Smooth muscle cell (in vitro differentiated cells): ENCODE measurements at regions not wholly inside any gene's neighbourhood (a gene's known extent, or its start where the extent isn't known, plus 50 kb on each side); places are given as distances from the start of the nearest gene placed in this dataset.

ENCODE experiments used
- DNase-seq: peaks from one replicate; lab custom pipeline; 2025; ENCODE audit not compliant: unreplicated experiment; lab: John Stamatoyannopoulos, UW
- H2AFZ ChIP-seq: fragments of 200-600 bp; sonication (generic); 2 replicates; pipeline ENCODE4 v1.6.0; 2016; ENCODE audit warnings: antibody characterized with exemption, low read depth, mild to moderate bottlenecking
- H3F3A ChIP-seq: fragments of 200-600 bp; sonication (generic); 2 replicates; pipeline ENCODE4 v1.6.0; 2017; ENCODE audit warnings: antibody characterized with exemption, low read depth
- H3K27ac ChIP-seq: fragments of 200-600 bp; sonication (generic); 2 replicates; pipeline ENCODE4 v1.5.1; 2016; ENCODE audit warnings: low read depth, mild to moderate bottlenecking
- H3K27me3 ChIP-seq: fragments of 200-600 bp; sonication (generic); 2 replicates; pipeline ENCODE4 v1.6.1; 2016; ENCODE audit warnings: low read depth, mild to moderate bottlenecking
- H3K36me3 ChIP-seq: fragments of 200-600 bp; sonication (generic); 2 replicates; pipeline ENCODE4 v1.5.1; 2016; ENCODE audit warnings: low read depth
- H3K4me1 ChIP-seq: fragments of 200-600 bp; sonication (generic); 2 replicates; pipeline ENCODE4 v1.5.1; 2016; ENCODE audit warnings: low read depth
- H3K4me2 ChIP-seq: fragments of 200-600 bp; sonication (generic); 2 replicates; pipeline ENCODE4 v1.6.0; 2016; ENCODE audit warnings: mild to moderate bottlenecking
- H3K4me3 ChIP-seq: fragments of 200-600 bp; sonication (generic); 2 replicates; pipeline ENCODE4 v1.5.1; 2016; ENCODE audit warnings: mild to moderate bottlenecking
- H3K79me2 ChIP-seq: fragments of 200-600 bp; sonication (generic); 2 replicates; pipeline ENCODE4 v1.6.0; 2016; ENCODE audit warnings: low read depth, mild to moderate bottlenecking
- H3K9ac ChIP-seq: fragments of 200-600 bp; sonication (generic); 2 replicates; pipeline ENCODE4 v1.6.0; 2016; ENCODE audit warnings: low read depth
- H3K9me3 ChIP-seq: fragments of 200-600 bp; sonication (generic); replicated peaks from 2 replicates; pipeline ENCODE4 v1.5.1; 2016; ENCODE audit warnings: low read depth
- H4K20me1 ChIP-seq: fragments of 200-600 bp; sonication (generic); 2 replicates; pipeline ENCODE4 v1.6.0; 2016; ENCODE audit warnings: low read depth
- WGBS: methylation state at CpG from one replicate; pipeline ENCODE4 v1.1.7; 2016; ENCODE audit warnings: low lambda C conversion rate; 5-methylcytosine and 5-hydroxymethylcytosine counted together
- TF ChIP-seq, protein P1 (sequence below): fragments of 200-600 bp; sonication (generic); IDR thresholded peaks from 2 replicates; pipeline ENCODE4 v1.5.1; 2017; ENCODE audit warnings: borderline replicate concordance, mild to moderate bottlenecking, antibody characterized with exemption; ENCODE audit not compliant: insufficient read depth, poor library complexity, severe bottlenecking

- peak overlapping the region; percentile 41 for H3K27ac ChIP-seq
- no peaks in the 10 kb centered on the region for H3K27me3 ChIP-seq
- H3K4me2 ChIP-seq: peak overlapping the region; percentile 60
- H3K36me3 ChIP-seq: no peaks in the 10 kb centered on the region
- H3F3A ChIP-seq: no peaks in the 10 kb centered on the region
- H3K79me2 ChIP-seq: no peaks in the 10 kb centered on the region
- peaks cover 4% of the 10 kb centered on the region for H3K4me1 ChIP-seq
- no peak overlapping the region for H3K4me3 ChIP-seq
- DNase-seq: no peak
- H4K20me1 ChIP-seq: no peaks in the 10 kb centered on the region
- peak overlapping the region; percentile 15 for H2AFZ ChIP-seq
- H3K9ac ChIP-seq: peak overlapping the region; percentile 10
- TF ChIP-seq, protein P1, sequence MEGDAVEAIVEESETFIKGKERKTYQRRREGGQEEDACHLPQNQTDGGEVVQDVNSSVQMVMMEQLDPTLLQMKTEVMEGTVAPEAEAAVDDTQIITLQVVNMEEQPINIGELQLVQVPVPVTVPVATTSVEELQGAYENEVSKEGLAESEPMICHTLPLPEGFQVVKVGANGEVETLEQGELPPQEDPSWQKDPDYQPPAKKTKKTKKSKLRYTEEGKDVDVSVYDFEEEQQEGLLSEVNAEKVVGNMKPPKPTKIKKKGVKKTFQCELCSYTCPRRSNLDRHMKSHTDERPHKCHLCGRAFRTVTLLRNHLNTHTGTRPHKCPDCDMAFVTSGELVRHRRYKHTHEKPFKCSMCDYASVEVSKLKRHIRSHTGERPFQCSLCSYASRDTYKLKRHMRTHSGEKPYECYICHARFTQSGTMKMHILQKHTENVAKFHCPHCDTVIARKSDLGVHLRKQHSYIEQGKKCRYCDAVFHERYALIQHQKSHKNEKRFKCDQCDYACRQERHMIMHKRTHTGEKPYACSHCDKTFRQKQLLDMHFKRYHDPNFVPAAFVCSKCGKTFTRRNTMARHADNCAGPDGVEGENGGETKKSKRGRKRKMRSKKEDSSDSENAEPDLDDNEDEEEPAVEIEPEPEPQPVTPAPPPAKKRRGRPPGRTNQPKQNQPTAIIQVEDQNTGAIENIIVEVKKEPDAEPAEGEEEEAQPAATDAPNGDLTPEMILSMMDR: no peak
- H3K9me3 ChIP-seq: no peaks in the 10 kb centered on the region
- WGBS: 21% methylated on average over 3 of the region's 3 CpGs
These were observed 612.9 kb upstream of the TBL1XR1 start for GRCh38 chr3:177810162-177810623.

DNA sequence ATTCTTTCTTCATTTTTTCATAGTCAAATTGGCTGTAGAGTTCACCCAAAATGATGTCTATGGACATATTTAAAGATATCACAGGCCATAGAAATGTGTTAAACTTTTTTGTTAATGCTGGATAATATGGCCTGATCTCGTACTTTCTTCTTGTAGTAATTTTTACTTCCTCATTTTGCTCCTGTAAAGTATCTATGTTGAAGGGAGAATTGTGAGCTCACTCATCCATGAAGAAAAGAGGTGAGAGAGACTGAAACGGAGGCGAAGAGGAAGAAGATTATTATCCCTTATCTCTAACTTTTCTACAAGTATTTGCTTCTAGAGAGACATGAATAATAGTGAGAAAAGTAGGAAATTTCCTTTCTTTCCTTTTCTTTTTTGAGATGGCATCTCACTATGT is 613.8 kb upstream of the TBL1XR1 start:
- WGBS: 89% methylated on average over 3 of the region's 3 CpGs
- Histone ChIP-seq H3K36me3 (no peaks in the 10 kb centered on the region), H3K79me2 (no peaks in the 10 kb centered on the region), H3F3A (no peaks in the 10 kb centered on the region), H3K9ac (no peak overlapping the region), H4K20me1 (no peaks in the 10 kb centered on the region), H3K4me3 (no peak overlapping the region), H3K27ac (peak overlapping the region; percentile 41), H3K4me1 (peaks cover 4% of the 10 kb centered on the region), H3K9me3 (no peaks in the 10 kb centered on the region), H3K4me2 (no peak overlapping the region), H2AFZ (no peak overlapping the region), H3K27me3 (no peaks in the 10 kb centered on the region)
- DNase-seq: no peak
- TF ChIP-seq, protein P1: no peak

GRCh38 chr3:177811835-177812234 is 614.6 kb upstream of the TBL1XR1 start:
- Histone ChIP-seq H3K9ac (no peak overlapping the region), H3K27ac (no peak overlapping the region), H3K4me1 (peaks cover 4% of the 10 kb centered on the region), H3F3A (no peaks in the 10 kb centered on the region), H3K27me3 (no peaks in the 10 kb centered on the region), H2AFZ (no peak overlapping the region), H3K4me2 (no peak overlapping the region), H3K9me3 (no peaks in the 10 kb centered on the region), H3K36me3 (no peaks in the 10 kb centered on the region), H3K4me3 (no peak overlapping the region), H3K79me2 (no peaks in the 10 kb centered on the region), H4K20me1 (no peaks in the 10 kb centered on the region)
- DNase-seq: no peak
- TF ChIP-seq, protein P1: no peak
- WGBS: 85% methylated on average over 1 of the region's 1 CpG

GRCh38 chr3:177812492-177812891 is 615.2 kb upstream of the TBL1XR1 start:
- H3K9me3 ChIP-seq: no peaks in the 10 kb centered on the region
- no peak overlapping the region for H3K27ac ChIP-seq
- H2AFZ ChIP-seq: no peak overlapping the region
- no peak for DNase-seq
- no peak overlapping the region for H3K4me3 ChIP-seq
- no peaks in the 10 kb centered on the region for H4K20me1 ChIP-seq
- H3K79me2 ChIP-seq: no peaks in the 10 kb centered on the region
- peaks cover 4% of the 10 kb centered on the region for H3K4me1 ChIP-seq
- WGBS: 98% methylated on average over 5 of the region's 5 CpGs
- TF ChIP-seq, protein P1: no peak
- no peaks in the 10 kb centered on the region for H3K27me3 ChIP-seq
- no peak overlapping the region for H3K4me2 ChIP-seq
- H3F3A ChIP-seq: no peaks in the 10 kb centered on the region
- no peaks in the 10 kb centered on the region for H3K36me3 ChIP-seq
- H3K9ac ChIP-seq: no peak overlapping the region
